ENCODE measurements at regions not wholly inside any gene's neighbourhood (a gene's known extent, or its start where the extent isn't known, plus 50 kb on each side); places are given as distances from the start of the nearest gene placed in this dataset.

DNA sequence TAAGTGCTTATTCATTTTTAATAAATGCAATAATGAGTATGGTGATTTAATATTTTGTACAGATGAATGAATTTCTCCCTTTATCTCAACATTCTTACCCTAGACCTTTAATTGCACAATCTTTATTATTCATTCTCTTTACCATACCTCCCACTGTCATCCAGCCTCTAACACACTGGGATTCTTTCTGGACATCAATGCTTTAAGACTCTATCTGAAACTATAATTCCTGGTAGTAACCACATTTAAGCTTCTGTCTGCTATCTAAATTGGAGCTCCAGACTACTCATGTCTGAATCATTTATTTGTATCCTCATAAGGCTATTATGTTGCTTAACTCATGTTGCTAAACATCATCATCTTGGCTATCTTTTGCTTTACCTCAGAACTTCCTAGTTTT, 270.2 kb downstream of the ALG10B start:
- no peak for ATAC-seq
- in situ Hi-C loops (cut with MboI; ENCODE audit: low sequenced_read_pairs in 4 of 4) (no loop called here), intact Hi-C loops (cut with DNase I; ENCODE audit: low total_unique reads) (no loop called here)
- Histone ChIP-seq H3K4me1 (no peaks in the 10 kb centered on the region), H3K27ac (no peak overlapping the region), H3K9me3 (no peaks in the 10 kb centered on the region), H3K4me3 (no peak overlapping the region), H3K36me3 (no peaks in the 10 kb centered on the region), H3K27me3 (no peaks in the 10 kb centered on the region)
- no peak for DNase-seq
- no peak for TF ChIP-seq POLR2A (IDR thresholded peaks at IDR 0.05)
- TF ChIP-seq, protein P1, sequence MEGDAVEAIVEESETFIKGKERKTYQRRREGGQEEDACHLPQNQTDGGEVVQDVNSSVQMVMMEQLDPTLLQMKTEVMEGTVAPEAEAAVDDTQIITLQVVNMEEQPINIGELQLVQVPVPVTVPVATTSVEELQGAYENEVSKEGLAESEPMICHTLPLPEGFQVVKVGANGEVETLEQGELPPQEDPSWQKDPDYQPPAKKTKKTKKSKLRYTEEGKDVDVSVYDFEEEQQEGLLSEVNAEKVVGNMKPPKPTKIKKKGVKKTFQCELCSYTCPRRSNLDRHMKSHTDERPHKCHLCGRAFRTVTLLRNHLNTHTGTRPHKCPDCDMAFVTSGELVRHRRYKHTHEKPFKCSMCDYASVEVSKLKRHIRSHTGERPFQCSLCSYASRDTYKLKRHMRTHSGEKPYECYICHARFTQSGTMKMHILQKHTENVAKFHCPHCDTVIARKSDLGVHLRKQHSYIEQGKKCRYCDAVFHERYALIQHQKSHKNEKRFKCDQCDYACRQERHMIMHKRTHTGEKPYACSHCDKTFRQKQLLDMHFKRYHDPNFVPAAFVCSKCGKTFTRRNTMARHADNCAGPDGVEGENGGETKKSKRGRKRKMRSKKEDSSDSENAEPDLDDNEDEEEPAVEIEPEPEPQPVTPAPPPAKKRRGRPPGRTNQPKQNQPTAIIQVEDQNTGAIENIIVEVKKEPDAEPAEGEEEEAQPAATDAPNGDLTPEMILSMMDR (IDR thresholded peaks at IDR 0.05 in 4 of 5, conservative IDR thresholded peaks at IDR 0.05 in 1 of 5) = no peak

- in situ Hi-C loops (cut with MboI; ENCODE audit: low sequenced_read_pairs in 4 of 4) (no loop called here), intact Hi-C loops (cut with DNase I; ENCODE audit: low total_unique reads) (no loop called here)
- ATAC-seq (no peak), DNase-seq (no peak)
- Histone ChIP-seq H3K4me3 (no peak overlapping the region), H3K36me3 (no peaks in the 10 kb centered on the region), H3K9me3 (no peaks in the 10 kb centered on the region), H3K4me1 (no peaks in the 10 kb centered on the region), H3K27ac (no peak overlapping the region), H3K27me3 (no peaks in the 10 kb centered on the region)
- no peak for TF ChIP-seq POLR2A (IDR thresholded peaks at IDR 0.05)
- TF ChIP-seq, protein P1 (IDR thresholded peaks at IDR 0.05 in 4 of 5, conservative IDR thresholded peaks at IDR 0.05 in 1 of 5) = no peak
These were observed 271.0 kb downstream of the ALG10B start for GRCh38 chr12:38587594-38587993.

GRCh38 chr12:38588624-38589305, 272.2 kb downstream of the ALG10B start:
- TF ChIP-seq, protein P1 (IDR thresholded peaks at IDR 0.05 in 4 of 5, conservative IDR thresholded peaks at IDR 0.05 in 1 of 5) = no peak
- no peak for TF ChIP-seq POLR2A (IDR thresholded peaks at IDR 0.05)
- ATAC-seq (no peak), DNase-seq (no peak)
- Histone ChIP-seq H3K4me1 (no peaks in the 10 kb centered on the region), H3K36me3 (no peaks in the 10 kb centered on the region), H3K27ac (no peak overlapping the region), H3K4me3 (no peak overlapping the region), H3K9me3 (no peaks in the 10 kb centered on the region), H3K27me3 (no peaks in the 10 kb centered on the region)
- intact Hi-C loops (cut with DNase I; ENCODE audit: low total_unique reads) = no loop called here
- in situ Hi-C loops (cut with MboI; ENCODE audit: low sequenced_read_pairs in 4 of 4) = no loop called here

DNA sequence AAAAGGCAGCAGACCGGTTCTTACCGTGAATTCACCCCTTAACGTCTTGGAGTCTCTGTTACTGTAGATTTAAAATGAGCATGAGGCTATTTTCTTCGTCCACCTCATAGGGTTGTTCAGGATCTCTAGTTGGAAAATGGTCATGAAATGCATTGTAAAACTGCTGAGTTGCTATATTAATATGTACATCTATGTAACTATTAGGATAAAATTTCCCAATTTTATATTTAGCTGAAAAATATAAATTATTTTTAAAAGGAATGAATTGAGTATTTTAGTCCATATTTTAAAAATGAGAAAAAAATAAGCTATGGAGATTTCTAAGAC, 272.7 kb downstream of the ALG10B start:
- Histone ChIP-seq H3K27ac (no peak overlapping the region), H3K27me3 (no peaks in the 10 kb centered on the region), H3K36me3 (no peaks in the 10 kb centered on the region), H3K9me3 (no peaks in the 10 kb centered on the region), H3K4me1 (no peaks in the 10 kb centered on the region), H3K4me3 (no peak overlapping the region)
- ATAC-seq = no peak
- in situ Hi-C loops (cut with MboI; ENCODE audit: low sequenced_read_pairs in 4 of 4) = no loop called here
- DNase-seq = no peak
- intact Hi-C loops (cut with DNase I; ENCODE audit: low total_unique reads) = no loop called here
- TF ChIP-seq POLR2A (IDR thresholded peaks at IDR 0.05) = no peak
- TF ChIP-seq, protein P1 (IDR thresholded peaks at IDR 0.05 in 4 of 5, conservative IDR thresholded peaks at IDR 0.05 in 1 of 5) = no peak

DNA sequence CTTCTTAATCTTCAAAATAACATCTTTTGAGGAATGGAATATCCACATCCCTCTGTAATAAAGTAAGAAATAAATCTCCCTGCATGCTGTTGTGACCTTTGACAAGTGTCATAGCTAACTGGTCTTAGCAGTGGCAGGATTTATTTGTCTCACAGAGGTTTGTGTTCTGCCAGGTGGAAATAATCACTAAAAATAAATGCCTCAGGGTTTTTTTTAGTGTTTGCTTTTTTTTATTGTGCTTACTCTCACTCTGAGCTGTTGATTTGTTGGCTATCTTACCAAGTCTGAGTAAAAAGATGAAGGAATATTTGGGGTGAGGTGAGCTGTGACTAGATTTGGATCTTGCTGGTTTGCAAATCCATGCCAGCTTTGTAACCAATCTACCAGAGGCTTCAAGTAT, 285.4 kb downstream of the ALG10B start:
- H3K4me1 ChIP-seq = no peaks in the 10 kb centered on the region

More for the DNA sequence above, 285.4 kb downstream of the ALG10B start:
- Histone ChIP-seq H3K27me3 (no peaks in the 10 kb centered on the region), H3K36me3 (no peaks in the 10 kb centered on the region), H3K27ac (no peak overlapping the region), H3K4me3 (no peak overlapping the region), H3K9me3 (peaks cover 0 to 3% (median 0%) of the 10 kb centered on the region in 3 donors)
- intact Hi-C loops (cut with DNase I; ENCODE audit: low total_unique reads) = no loop called here
- ATAC-seq (no peak), DNase-seq (no peak)
- in situ Hi-C loops (cut with MboI; ENCODE audit: low sequenced_read_pairs in 4 of 4) = no loop called here
- TF ChIP-seq, protein P1 (IDR thresholded peaks at IDR 0.05 in 4 of 5, conservative IDR thresholded peaks at IDR 0.05 in 1 of 5) = no peak
- TF ChIP-seq POLR2A (IDR thresholded peaks at IDR 0.05) = no peak
